ENCODE measurements at regions not wholly inside any gene's neighbourhood (a gene's known extent, or its start where the extent isn't known, plus 50 kb on each side); places are given as distances from the start of the nearest gene placed in this dataset.

GRCh38 chr12:62205346-62205745 is 54.9 kb upstream of the USP15 start:
- TF ChIP-seq CTCF (IDR thresholded peaks at IDR 0.05) (no peak), POLR2A (IDR thresholded peaks at IDR 0.05) (no peak)
